ENCODE measurements at regions not wholly inside any gene's neighbourhood (a gene's known extent, or its start where the extent isn't known, plus 50 kb on each side); places are given as distances from the start of the nearest gene placed in this dataset.

- Mint-ChIP-seq H3K4me3 (ENCODE audit: unreplicated experiment) (no peak overlapping the region), H3K27me3 (ENCODE audit: unreplicated experiment) (no peaks in the 10 kb centered on the region), H3K9me3 (ENCODE audit: unreplicated experiment) (no peaks in the 10 kb centered on the region), H3K36me3 (ENCODE audit: unreplicated experiment) (no peaks in the 10 kb centered on the region), H3K4me1 (ENCODE audit: unreplicated experiment) (no peaks in the 10 kb centered on the region), H3K27ac (ENCODE audit: unreplicated experiment) (no peak overlapping the region)
- no peak for TF ChIP-seq CTCF (IDR thresholded peaks at IDR 0.05)
- no peak for DNase-seq (ENCODE audit: extremely low spot score, unreplicated experiment)
These were observed 718.8 kb upstream of the TMEM132C start for GRCh38 chr12:127548123-127548553.

- no peak overlapping the region for H3K4me3 Mint-ChIP-seq (ENCODE audit: unreplicated experiment)
- no peak overlapping the region for H3K27ac Mint-ChIP-seq (ENCODE audit: unreplicated experiment)
- no peaks in the 10 kb centered on the region for H3K27me3 Mint-ChIP-seq (ENCODE audit: unreplicated experiment)
- no peaks in the 10 kb centered on the region for H3K36me3 Mint-ChIP-seq (ENCODE audit: unreplicated experiment)
- H3K9me3 Mint-ChIP-seq (ENCODE audit: unreplicated experiment): no peaks in the 10 kb centered on the region
- no peak for TF ChIP-seq CTCF (IDR thresholded peaks at IDR 0.05)
- no peak for DNase-seq (ENCODE audit: extremely low spot score, unreplicated experiment)
- H3K4me1 Mint-ChIP-seq (ENCODE audit: unreplicated experiment): no peaks in the 10 kb centered on the region
These were observed 716.7 kb upstream of the TMEM132C start for GRCh38 chr12:127550271-127550670.

GRCh38 chr12:127552838-127553237 is 714.1 kb upstream of the TMEM132C start:
- DNase-seq (ENCODE audit: extremely low spot score, unreplicated experiment): no peak
- Mint-ChIP-seq H3K4me3 (ENCODE audit: unreplicated experiment) (no peak overlapping the region), H3K36me3 (ENCODE audit: unreplicated experiment) (no peaks in the 10 kb centered on the region), H3K27me3 (ENCODE audit: unreplicated experiment) (no peaks in the 10 kb centered on the region), H3K4me1 (ENCODE audit: unreplicated experiment) (no peaks in the 10 kb centered on the region), H3K27ac (ENCODE audit: unreplicated experiment) (no peak overlapping the region), H3K9me3 (ENCODE audit: unreplicated experiment) (no peaks in the 10 kb centered on the region)
- TF ChIP-seq CTCF (IDR thresholded peaks at IDR 0.05): no peak

GRCh38 chr12:127555071-127555470 is 711.9 kb upstream of the TMEM132C start:
- DNase-seq (ENCODE audit: extremely low spot score, unreplicated experiment): no peak
- TF ChIP-seq CTCF (IDR thresholded peaks at IDR 0.05): no peak
- H3K9me3 Mint-ChIP-seq (ENCODE audit: unreplicated experiment): no peaks in the 10 kb centered on the region
- peaks cover 15% of the 10 kb centered on the region for H3K4me1 Mint-ChIP-seq (ENCODE audit: unreplicated experiment)
- H3K4me3 Mint-ChIP-seq (ENCODE audit: unreplicated experiment): no peak overlapping the region
- H3K36me3 Mint-ChIP-seq (ENCODE audit: unreplicated experiment): no peaks in the 10 kb centered on the region
- H3K27me3 Mint-ChIP-seq (ENCODE audit: unreplicated experiment): no peaks in the 10 kb centered on the region
- no peak overlapping the region for H3K27ac Mint-ChIP-seq (ENCODE audit: unreplicated experiment)

- no peak for DNase-seq (ENCODE audit: extremely low spot score, unreplicated experiment)
- H3K4me3 Mint-ChIP-seq (ENCODE audit: unreplicated experiment): no peak overlapping the region
- no peaks in the 10 kb centered on the region for H3K9me3 Mint-ChIP-seq (ENCODE audit: unreplicated experiment)
- H3K36me3 Mint-ChIP-seq (ENCODE audit: unreplicated experiment): no peaks in the 10 kb centered on the region
- no peaks in the 10 kb centered on the region for H3K27me3 Mint-ChIP-seq (ENCODE audit: unreplicated experiment)
- peaks cover 15% of the 10 kb centered on the region for H3K4me1 Mint-ChIP-seq (ENCODE audit: unreplicated experiment)
- no peak for TF ChIP-seq CTCF (IDR thresholded peaks at IDR 0.05)
- H3K27ac Mint-ChIP-seq (ENCODE audit: unreplicated experiment): no peak overlapping the region
These were observed 710.6 kb upstream of the TMEM132C start for GRCh38 chr12:127556231-127556886.

Measured in osteocyte (in vitro differentiated cells).